ENCODE measurements at regions not wholly inside any gene's neighbourhood (a gene's known extent, or its start where the extent isn't known, plus 50 kb on each side); places are given as distances from the start of the nearest gene placed in this dataset.

- Histone ChIP-seq H3K9me3 (ENCODE audit: control insufficient read depth, insufficient read depth, low read length) (no peaks in the 10 kb centered on the region), H3K4me3 (ENCODE audit: low read length) (no peak overlapping the region), H3K27me3 (ENCODE audit: control insufficient read depth, insufficient read depth, low read length) (no peaks in the 10 kb centered on the region), H3K27ac (ENCODE audit: low read length) (no peak overlapping the region), H3K36me3 (ENCODE audit: control insufficient read depth, insufficient read depth, low read length) (no peaks in the 10 kb centered on the region), H3K4me1 (ENCODE audit: control insufficient read depth, insufficient read depth, low read length) (no peaks in the 10 kb centered on the region)
- Mint-ChIP-seq H3K36me3 (no peaks in the 10 kb centered on the region), H3K4me3 (no peak overlapping the region), H3K27me3 (ENCODE audit: low read depth in 2 of 2) (peaks cover 0 to 3% of the 10 kb centered on the region in 2 donors), H3K27ac (no peak overlapping the region), H3K4me1 (no peaks in the 10 kb centered on the region), H3K9me3 (no peaks in the 10 kb centered on the region)
- TF ChIP-seq CTCF (IDR thresholded peaks at IDR 0.05), result no peak
- WGBS (ENCODE audit: insufficient coverage), result 60% methylated on average over 3 of the region's 5 CpGs
- ATAC-seq (no peak), DNase-seq (no peak)
- intact Hi-C loops (cut with micrococcal nuclease), result no loop called here
These were observed 230.1 kb upstream of the DDI1 start for GRCh38 chr11:103806130-103806895.

GRCh38 chr11:103807806-103808205, 228.6 kb upstream of the DDI1 start:
- TF ChIP-seq CTCF (IDR thresholded peaks at IDR 0.05), result no peak
- WGBS (ENCODE audit: insufficient coverage), result 90% methylated on average over 1 of the region's 1 CpG
- no peaks in the 10 kb centered on the region for H3K36me3 ChIP-seq (ENCODE audit: control insufficient read depth, insufficient read depth, low read length)
- no peak overlapping the region for H3K27ac ChIP-seq (ENCODE audit: low read length)
- Mint-ChIP-seq H3K27me3 (ENCODE audit: low read depth in 2 of 2) (peaks cover 0 to 3% of the 10 kb centered on the region in 2 donors), H3K4me1 (no peaks in the 10 kb centered on the region), H3K9me3 (no peaks in the 10 kb centered on the region), H3K36me3 (no peaks in the 10 kb centered on the region), H3K4me3 (no peak overlapping the region), H3K27ac (no peak overlapping the region)
- intact Hi-C loops (cut with micrococcal nuclease), result no loop called here
- ATAC-seq (no peak), DNase-seq (no peak)
- H3K9me3 ChIP-seq (ENCODE audit: control insufficient read depth, insufficient read depth, low read length), result no peaks in the 10 kb centered on the region
- H3K4me3 ChIP-seq (ENCODE audit: low read length), result no peak overlapping the region
- no peaks in the 10 kb centered on the region for H3K27me3 ChIP-seq (ENCODE audit: control insufficient read depth, insufficient read depth, low read length)
- no peaks in the 10 kb centered on the region for H3K4me1 ChIP-seq (ENCODE audit: control insufficient read depth, insufficient read depth, low read length)

GRCh38 chr11:103808252-103808651, 228.2 kb upstream of the DDI1 start:
- no peaks in the 10 kb centered on the region for H3K9me3 ChIP-seq (ENCODE audit: control insufficient read depth, insufficient read depth, low read length)
- no peak overlapping the region for H3K27ac Mint-ChIP-seq
- TF ChIP-seq CTCF (IDR thresholded peaks at IDR 0.05), result no peak
- no peaks in the 10 kb centered on the region for H3K4me1 Mint-ChIP-seq
- no peak overlapping the region for H3K27ac ChIP-seq (ENCODE audit: low read length)
- H3K27me3 Mint-ChIP-seq (ENCODE audit: low read depth in 2 of 2), result peaks cover 0 to 3% of the 10 kb centered on the region in 2 donors
- no peaks in the 10 kb centered on the region for H3K9me3 Mint-ChIP-seq
- no peaks in the 10 kb centered on the region for H3K27me3 ChIP-seq (ENCODE audit: control insufficient read depth, insufficient read depth, low read length)
- H3K36me3 Mint-ChIP-seq, result no peaks in the 10 kb centered on the region
- H3K4me3 Mint-ChIP-seq, result no peak overlapping the region
- DNase-seq (no peak), ATAC-seq (no peak)
- no peaks in the 10 kb centered on the region for H3K4me1 ChIP-seq (ENCODE audit: control insufficient read depth, insufficient read depth, low read length)
- 95% methylated on average over 3 of the region's 3 CpGs for WGBS (ENCODE audit: insufficient coverage)
- intact Hi-C loops (cut with micrococcal nuclease), result no loop called here
- no peaks in the 10 kb centered on the region for H3K36me3 ChIP-seq (ENCODE audit: control insufficient read depth, insufficient read depth, low read length)
- H3K4me3 ChIP-seq (ENCODE audit: low read length), result no peak overlapping the region
